HepG2 (cell line): ENCODE measurements at regions not wholly inside any gene's neighbourhood (a gene's known extent, or its start where the extent isn't known, plus 50 kb on each side); places are given as distances from the start of the nearest gene placed in this dataset.

Source experiments
- CTCF ChIP-seq: sonication (generic); formaldehyde crosslinking; IDR thresholded peaks from 2 replicates; pipeline ENCODE4 v1.5.0; 2020; ENCODE audit warnings: mild to moderate bottlenecking, missing genetic modification reagents, moderate library complexity
- IRF9 ChIP-seq: sonication (generic); formaldehyde crosslinking; IDR thresholded peaks from 2 replicates; pipeline ENCODE4 v1.8.0; 2022; ENCODE audit warnings: missing genetic modification reagents, mild to moderate bottlenecking, borderline replicate concordance
- MXI1 ChIP-seq: IDR thresholded peaks from 3 replicates; pipeline ENCODE4 v1.6.1; 2012; ENCODE audit warnings: low read depth, low read length, inconsistent platforms, borderline replicate concordance
- NR2C2 ChIP-seq: sonication (generic); formaldehyde crosslinking; IDR thresholded peaks from 2 replicates; pipeline ENCODE4 v1.4.0; 2020; ENCODE audit warnings: missing genetic modification reagents, mild to moderate bottlenecking, moderate library complexity, borderline replicate concordance
- PHF20 ChIP-seq: sonication (generic); formaldehyde crosslinking; IDR thresholded peaks from 2 replicates; pipeline ENCODE4 v1.5.0; 2020; ENCODE audit warnings: mild to moderate bottlenecking, missing genetic modification reagents
- POLR2A ChIP-seq, 2 experiments: IDR thresholded peaks; 2 replicates each; pipeline ENCODE4 v1.6.1; 2011; ENCODE audit warnings: low read depth in 2 of 2, low read length in 2 of 2, mild to moderate bottlenecking in 1 of 2, moderate library complexity in 1 of 2; ENCODE audit not compliant: insufficient read depth in 1 of 2
- POLR2AphosphoS5 ChIP-seq: IDR thresholded peaks from 2 replicates; pipeline ENCODE4 v1.6.1; 2012; ENCODE audit warnings: low read depth, low read length
- SMAD1 ChIP-seq: sonication (generic); formaldehyde crosslinking; IDR thresholded peaks from 2 replicates; pipeline ENCODE4 v1.4.0; 2020; ENCODE audit warnings: missing genetic modification reagents, low read depth, mild to moderate bottlenecking, borderline replicate concordance
- SNAPC4 ChIP-seq: sonication (generic); formaldehyde crosslinking; IDR thresholded peaks from 2 replicates; pipeline ENCODE4 v1.4.0; 2020; ENCODE audit warnings: mild to moderate bottlenecking, missing genetic modification reagents
- SRSF1 ChIP-seq: fragments of 200-400 bp; formaldehyde crosslinking; optimal IDR thresholded peaks from 2 replicates; pipeline ENCODE3; 2017; ENCODE audit warnings: mild to moderate bottlenecking, low read depth, low read length, moderate library complexity
- TFE3 ChIP-seq: IDR thresholded peaks from 2 replicates; pipeline ENCODE4 v1.6.1; 2016
- ZBTB33 ChIP-seq: sonication (generic); formaldehyde crosslinking; IDR thresholded peaks from 2 replicates; pipeline ENCODE4 v1.4.0; 2020; ENCODE audit warnings: missing genetic modification reagents
- ZNF407 ChIP-seq: sonication (generic); formaldehyde crosslinking; IDR thresholded peaks from one replicate; pipeline ENCODE4 v1.5.1; 2020; ENCODE audit warnings: mild to moderate bottlenecking, missing genetic modification reagents; ENCODE audit errors: not compliant biosample characterization
- ZNF75D ChIP-seq: sonication (generic); formaldehyde crosslinking; IDR thresholded peaks from 2 replicates; pipeline ENCODE4 v1.8.1; 2023; ENCODE audit warnings: missing genetic modification reagents, mild to moderate bottlenecking, borderline replicate concordance

GRCh38 chr3:23748398-23749110 lies 57.2 kb upstream of the UBE2E1 start:
- TF ChIP-seq SNAPC4 (no peak), POLR2A (IDR thresholded peaks at IDR 0.05; ENCODE audit: insufficient read depth in 1 of 2, low read depth in 2 of 2, low read length in 2 of 2) (no peak), PHF20 (no peak), MXI1 (no peak), CTCF (CRISPR knock-in tag) (no peak), SMAD1 (no peak), TFE3 (CRISPR knock-in tag) (no peak), ZNF407 (no peak), ZBTB33 (CRISPR knock-in tag) (no peak), IRF9 (CRISPR knock-in tag) (no peak), SRSF1 (no peak), POLR2AphosphoS5 (no peak), NR2C2 (CRISPR knock-in tag) (no peak), ZNF75D (CRISPR knock-in tag) (no peak)
